Hypothalamus (tissue), 51 donors: ENCODE measurements at regions not wholly inside any gene's neighbourhood (a gene's known extent, or its start where the extent isn't known, plus 50 kb on each side); places are given as distances from the start of the nearest gene placed in this dataset.
"Not testable (repeated sequence)": the region's sequence is repeated elsewhere in the genome, so short reads cannot be mapped to it uniquely, and the experiment has no call there.

Source experiments
- DNase-seq, 51 donors: peaks; one replicate each; lab custom pipeline; 2025; lab: John Stamatoyannopoulos, UW

GRCh38 chr2:144914113-144914512 is 394.2 kb upstream of the ZEB2 start:
- no peak for DNase-seq

- DNase-seq, result no peak
Observed at GRCh38 chr2:144912206-144912605, 392.3 kb upstream of the ZEB2 start.

GRCh38 chr2:144905956-144906355 is 386.0 kb upstream of the ZEB2 start:
- DNase-seq, result no peak

GRCh38 chr2:144904612-144905011 is 384.7 kb upstream of the ZEB2 start:
- DNase-seq, result no peak

GRCh38 chr2:144903045-144903444 is 383.1 kb upstream of the ZEB2 start:
- DNase-seq, result not testable (repeated sequence)

- not testable (repeated sequence) for DNase-seq
Observed at GRCh38 chr2:144901386-144901785, 381.5 kb upstream of the ZEB2 start.

GRCh38 chr2:144896341-144896740 is 376.4 kb upstream of the ZEB2 start:
- DNase-seq, result no peak

- no peak for DNase-seq
Observed at GRCh38 chr2:144894612-144895599, 375.0 kb upstream of the ZEB2 start.

- DNase-seq, result no peak
Observed at GRCh38 chr2:144893464-144893863, 373.5 kb upstream of the ZEB2 start.

GRCh38 chr2:144890828-144891227 is 370.9 kb upstream of the ZEB2 start:
- DNase-seq, result no peak

GRCh38 chr2:144889348-144889747 is 369.4 kb upstream of the ZEB2 start:
- DNase-seq, result no peak

GRCh38 chr2:144886862-144887261 is 366.9 kb upstream of the ZEB2 start:
- peak in 26 of 51 donors; percentile 0 to 53 (median 8) for DNase-seq

GRCh38 chr2:144877893-144878292 is 358.0 kb upstream of the ZEB2 start:
- no peak for DNase-seq

GRCh38 chr2:144876013-144876412 is 356.1 kb upstream of the ZEB2 start:
- no peak for DNase-seq

GRCh38 chr2:144875290-144875969 is 355.5 kb upstream of the ZEB2 start:
- no peak for DNase-seq

- no peak for DNase-seq
Observed at GRCh38 chr2:144865670-144866069, 345.8 kb upstream of the ZEB2 start.

GRCh38 chr2:144859716-144860115 is 339.8 kb upstream of the ZEB2 start:
- DNase-seq, result no peak

GRCh38 chr2:144858211-144858610 is 338.3 kb upstream of the ZEB2 start:
- DNase-seq, result no peak

GRCh38 chr2:144854596-144854995 is 334.7 kb upstream of the ZEB2 start:
- DNase-seq, result no peak

GRCh38 chr2:144849612-144850011 is 329.7 kb upstream of the ZEB2 start:
- DNase-seq, result peak in 10 of 51 donors; percentile 1 to 36 (median 6)

GRCh38 chr2:144848423-144848822 is 328.5 kb upstream of the ZEB2 start:
- DNase-seq, result no peak
